Right lung (tissue), 2 donors: ENCODE measurements at regions not wholly inside any gene's neighbourhood (a gene's known extent, or its start where the extent isn't known, plus 50 kb on each side); places are given as distances from the start of the nearest gene placed in this dataset.
"Not testable (repeated sequence)": the region's sequence is repeated elsewhere in the genome, so short reads cannot be mapped to it uniquely, and the experiment has no call there.

Source experiments
- DNase-seq, 2 donors: peaks; one replicate each; pipeline ENCODE4 v3.0.0-alpha.2; 2013

GRCh38 chr1:43042773-43043457, 84.2 kb upstream of the SLC2A1 start:
- DNase-seq = no peak

GRCh38 chr1:43042127-43042526, 83.5 kb upstream of the SLC2A1 start:
- DNase-seq = no peak

- no peak for DNase-seq
Measured at GRCh38 chr1:43041591-43041990, 82.9 kb upstream of the SLC2A1 start.

- no peak for DNase-seq
Measured at GRCh38 chr1:43039228-43040055, 80.8 kb upstream of the SLC2A1 start.

- DNase-seq = no peak
Measured at GRCh38 chr1:43038232-43038935, 79.7 kb upstream of the SLC2A1 start.

GRCh38 chr1:43037466-43037865, 78.8 kb upstream of the SLC2A1 start:
- no peak for DNase-seq

GRCh38 chr1:43036932-43037331, 78.3 kb upstream of the SLC2A1 start:
- DNase-seq = no peak

GRCh38 chr1:43035821-43036741, 77.4 kb upstream of the SLC2A1 start:
- no peak for DNase-seq

GRCh38 chr1:43034778-43035177, 76.1 kb upstream of the SLC2A1 start:
- no peak for DNase-seq

GRCh38 chr1:43034195-43034658, 75.6 kb upstream of the SLC2A1 start:
- no peak for DNase-seq

GRCh38 chr1:43031316-43032203, 72.9 kb upstream of the SLC2A1 start:
- DNase-seq = no peak

- no peak for DNase-seq
Measured at GRCh38 chr1:43024905-43025304, 66.2 kb upstream of the SLC2A1 start.

- DNase-seq = no peak
Measured at GRCh38 chr1:43021547-43022474, 63.1 kb upstream of the SLC2A1 start.

- DNase-seq = no peak
Measured at GRCh38 chr1:43019226-43019625, 60.6 kb upstream of the SLC2A1 start.

GRCh38 chr1:43018121-43018520, 59.5 kb upstream of the SLC2A1 start:
- no peak for DNase-seq

GRCh38 chr1:43015269-43015668, 56.6 kb upstream of the SLC2A1 start:
- DNase-seq = no peak

GRCh38 chr1:43014579-43014978, 55.9 kb upstream of the SLC2A1 start:
- DNase-seq = not testable (repeated sequence)

GRCh38 chr1:43011020-43011419, 52.4 kb upstream of the SLC2A1 start:
- no peak for DNase-seq

- no peak for DNase-seq
Measured at GRCh38 chr1:43009274-43009673, 50.6 kb upstream of the SLC2A1 start.
